HG02981 (cell line): ENCODE measurements at regions not wholly inside any gene's neighbourhood (a gene's known extent, or its start where the extent isn't known, plus 50 kb on each side); places are given as distances from the start of the nearest gene placed in this dataset.
"Not testable (repeated sequence)": the region's sequence is repeated elsewhere in the genome, so short reads cannot be mapped to it uniquely, and the experiment has no call there.

ENCODE experiments used
- ATAC-seq: cut with Tn5 transposase; IDR thresholded peaks from one replicate; pipeline ENCODE4 v1.9.1; 2021; ENCODE audit warnings: mild to moderate bottlenecking, moderate library complexity; ENCODE audit not compliant: unreplicated experiment

DNA sequence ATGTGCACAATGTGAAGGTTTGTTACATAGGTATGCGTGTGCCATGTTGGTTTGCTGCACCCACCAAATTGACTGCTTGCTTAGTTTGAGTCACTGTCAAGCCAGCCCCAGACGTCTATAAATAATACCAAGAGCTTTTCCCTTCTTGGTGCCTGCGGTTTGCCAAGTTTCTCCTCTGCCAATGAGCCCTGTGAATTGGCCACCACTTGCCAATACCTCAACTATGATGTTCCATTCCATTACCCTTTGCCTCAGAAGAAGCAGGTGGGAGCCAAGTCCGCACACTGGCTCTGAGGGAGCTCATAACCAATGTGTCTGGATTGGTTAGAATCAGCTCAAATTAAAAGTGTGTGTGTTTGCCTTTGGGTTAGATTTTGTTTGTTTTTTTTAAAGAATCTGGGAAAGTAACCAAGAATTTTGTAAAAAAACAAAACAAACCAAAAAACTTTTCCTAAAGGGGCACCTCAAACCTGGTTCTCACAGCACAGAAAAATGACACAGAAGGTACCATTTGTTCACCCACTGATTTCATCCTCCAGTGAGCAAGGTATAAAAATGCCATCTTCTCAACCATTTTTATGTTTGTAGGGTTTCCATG is 209.3 kb upstream of the PRNP start:
- no peak for ATAC-seq

- no peak for ATAC-seq
Measured at GRCh38 chr20:4472906-4473305, 213.3 kb upstream of the PRNP start.

- no peak for ATAC-seq
Measured at GRCh38 chr20:4471221-4471620, 215.0 kb upstream of the PRNP start.

GRCh38 chr20:4470375-4470774 is 215.9 kb upstream of the PRNP start:
- no peak for ATAC-seq

DNA sequence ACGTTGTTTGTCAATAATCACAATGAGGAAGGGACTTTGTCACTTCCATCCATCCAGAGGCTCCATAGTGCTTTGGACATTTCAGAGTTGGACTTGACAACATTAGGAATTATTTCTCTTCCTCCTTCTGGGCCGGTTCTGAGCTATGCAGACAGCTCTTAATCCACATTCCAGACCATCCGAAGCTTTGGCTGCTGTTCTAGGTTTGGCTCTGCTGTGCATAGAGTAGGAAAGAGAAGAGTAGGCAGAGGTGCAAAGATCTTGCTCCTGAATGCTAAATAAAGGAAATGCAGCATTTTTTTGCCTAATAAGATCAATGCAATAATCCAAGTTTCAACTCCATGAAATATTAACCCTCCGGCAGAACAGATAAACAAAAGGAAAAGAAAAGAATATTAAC is 216.3 kb upstream of the PRNP start:
- no peak for ATAC-seq

- ATAC-seq, result no peak
Measured at GRCh38 chr20:4468114-4468513, 218.1 kb upstream of the PRNP start.

DNA sequence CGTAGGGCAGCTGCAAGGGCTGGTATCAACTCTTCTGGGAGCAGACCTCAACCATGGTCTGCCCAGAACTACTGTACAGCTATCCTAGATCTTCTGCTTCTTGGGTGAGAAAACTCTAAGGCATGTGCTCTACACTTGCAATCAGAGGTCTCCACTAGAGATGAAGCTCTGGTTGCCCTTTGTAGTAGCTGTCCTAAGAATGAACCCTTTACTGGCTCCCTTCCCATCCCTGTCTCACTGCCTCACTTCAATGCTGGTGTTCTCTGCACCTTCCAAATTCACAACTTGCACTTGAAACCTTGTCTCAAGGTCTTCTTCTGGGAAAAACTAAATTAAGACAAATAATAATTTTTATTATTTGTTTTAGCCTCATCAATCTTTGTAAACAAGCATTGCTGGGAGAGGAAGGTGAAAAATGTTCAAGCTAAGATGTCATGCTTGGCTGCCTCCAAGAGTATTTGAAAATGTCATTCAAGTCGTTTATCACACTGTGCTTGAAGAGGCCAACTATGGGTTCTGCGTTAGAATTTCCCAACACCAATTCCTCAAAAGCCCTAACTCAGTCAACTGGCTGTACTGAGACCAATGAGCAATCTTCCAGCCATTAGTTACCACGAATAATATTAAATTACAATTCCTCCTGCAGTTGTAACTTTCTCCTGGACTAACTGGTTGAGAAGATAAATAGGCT is 216.9 kb upstream of the ADRA1D start:
- ATAC-seq, result no peak

DNA sequence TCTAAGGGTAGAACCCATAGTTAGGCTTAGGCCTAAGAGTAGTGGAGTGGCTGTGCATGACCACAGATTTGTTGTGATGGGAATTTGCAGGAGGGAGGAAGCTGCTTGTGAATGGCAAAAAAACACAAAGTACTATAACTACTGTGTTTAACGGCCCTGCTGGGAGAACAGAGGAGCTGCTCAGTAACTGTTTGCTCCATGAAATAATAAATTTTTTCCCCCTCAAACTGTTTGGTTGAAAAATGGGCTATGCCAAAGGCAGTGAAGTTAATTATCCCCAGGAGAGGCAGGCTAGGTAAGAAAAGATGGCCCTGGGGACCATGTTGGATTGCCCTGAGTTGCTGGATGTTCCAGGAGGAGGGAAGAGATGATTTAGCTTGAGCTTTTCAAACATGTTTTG is 216.1 kb upstream of the ADRA1D start:
- ATAC-seq, result no peak

DNA sequence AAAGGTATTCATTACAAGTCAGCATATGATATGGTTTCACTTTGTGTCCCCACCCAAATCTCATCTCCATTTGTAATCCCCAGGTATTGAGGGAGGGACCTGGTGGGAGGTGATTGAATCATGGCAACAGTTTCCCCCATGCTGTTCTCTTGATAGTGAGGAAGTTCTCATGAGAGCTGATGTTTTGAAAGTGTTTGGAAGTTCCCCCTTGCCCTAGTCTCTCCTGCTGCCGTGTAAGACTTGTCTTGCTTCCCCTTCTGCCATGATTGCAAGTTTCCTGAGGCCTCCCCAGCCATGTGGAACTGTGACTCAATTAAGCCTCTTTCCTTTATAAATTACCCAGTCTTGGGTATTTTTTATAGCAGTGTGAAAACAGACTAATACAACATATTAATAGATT is 213.7 kb upstream of the ADRA1D start:
- not testable (repeated sequence) for ATAC-seq

DNA sequence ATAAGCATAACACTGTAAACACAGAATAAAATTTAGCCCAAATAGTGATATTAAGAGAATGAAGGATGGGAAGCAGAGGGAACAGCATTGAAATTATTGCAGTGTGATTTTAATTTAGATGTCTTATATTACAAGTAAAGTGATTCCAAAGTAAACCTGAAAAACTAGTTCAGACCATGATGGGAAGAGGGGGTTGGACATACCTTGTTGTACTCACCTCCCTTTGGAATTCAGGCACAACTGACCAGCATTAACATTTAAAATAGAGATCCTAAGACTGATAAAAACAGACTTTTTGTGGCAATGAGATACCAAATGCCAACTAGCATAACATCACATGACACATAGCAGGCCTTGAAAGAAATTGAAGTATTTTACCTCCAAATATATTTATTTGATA is 210.0 kb upstream of the ADRA1D start:
- ATAC-seq, result no peak

DNA sequence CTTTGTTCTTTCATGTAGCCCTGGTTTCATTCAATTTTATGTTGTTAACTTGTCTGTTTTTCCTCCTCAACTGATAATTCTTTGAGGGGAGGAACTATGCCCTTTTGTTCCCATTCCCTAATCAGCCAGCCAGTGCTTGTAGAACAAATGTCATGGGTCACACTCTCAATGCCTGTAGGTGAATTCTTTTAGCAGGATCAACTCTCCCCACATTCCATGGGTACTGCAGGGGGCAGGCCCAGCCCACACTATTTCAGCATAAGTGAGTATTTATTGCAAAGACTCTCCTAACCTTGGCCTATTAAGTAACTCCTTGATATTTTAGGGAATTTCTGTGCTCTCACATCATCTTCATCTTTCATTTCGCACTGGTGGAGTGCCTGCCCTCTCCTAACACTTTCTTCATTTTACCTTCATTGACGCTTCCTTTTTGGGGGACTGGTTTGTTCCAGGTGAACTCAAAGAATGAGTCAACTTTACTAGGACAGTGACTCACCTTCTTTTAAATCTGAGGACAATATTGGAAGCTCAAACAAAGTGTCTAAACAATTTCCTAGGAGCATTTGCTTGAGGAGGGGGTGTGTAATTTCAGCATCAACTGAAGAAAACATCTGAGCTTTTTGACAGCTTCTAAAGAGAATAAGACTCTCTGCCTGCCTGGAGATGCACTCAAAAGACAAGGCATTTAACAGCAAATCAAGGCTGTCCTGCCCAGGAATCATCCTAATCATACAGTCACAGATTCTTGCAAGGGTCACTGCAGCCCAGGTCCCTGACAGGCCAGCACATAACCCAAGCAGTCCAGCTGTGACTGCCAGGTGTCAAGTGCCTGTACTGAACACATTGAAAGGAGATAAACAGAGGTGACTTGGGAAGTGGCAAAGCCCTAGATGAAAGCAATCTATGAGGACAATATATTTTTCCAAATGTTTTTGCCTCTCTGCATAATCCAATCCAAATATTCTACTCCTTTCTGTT is 208.8 kb upstream of the ADRA1D start:
- ATAC-seq, result no peak

DNA sequence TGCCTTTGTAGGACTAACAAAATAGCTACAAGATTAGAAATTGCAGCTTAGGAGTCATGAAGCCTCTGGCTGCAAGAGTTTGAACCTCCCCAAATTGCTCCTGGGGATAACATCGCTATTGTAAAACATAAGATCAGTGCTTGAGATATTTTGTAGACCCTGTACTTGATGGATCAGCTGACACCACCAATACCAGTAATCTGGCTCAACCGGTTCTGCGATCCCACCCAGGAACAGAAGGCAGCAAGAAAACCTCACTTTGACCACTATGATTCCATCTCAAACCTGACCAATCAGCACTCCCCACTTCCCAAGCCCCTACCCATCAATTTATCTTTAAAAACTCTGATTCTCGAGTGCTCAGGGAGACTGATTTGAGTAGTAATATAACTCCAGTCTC is 206.9 kb upstream of the ADRA1D start:
- ATAC-seq, result no peak

- no peak for ATAC-seq
Measured at GRCh38 chr20:4455301-4455701, 206.2 kb upstream of the ADRA1D start.

DNA sequence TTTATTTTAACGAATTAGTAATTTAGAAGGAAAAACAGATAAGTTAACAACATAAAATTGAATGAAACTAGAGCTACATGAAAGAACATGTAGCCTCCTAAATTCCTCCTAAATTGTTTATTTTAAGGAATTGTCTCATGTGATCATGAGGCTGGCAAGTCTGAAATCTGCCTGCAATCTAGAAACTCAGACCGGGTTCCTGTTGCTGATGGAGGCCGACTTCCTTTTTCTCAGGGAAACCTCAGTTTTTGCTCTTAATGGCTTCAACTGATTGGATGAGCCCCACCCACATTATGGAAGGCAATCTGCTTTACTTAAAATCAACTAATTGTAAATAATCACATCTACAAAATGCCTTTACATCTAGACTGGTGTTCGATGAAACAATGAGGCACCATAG is 205.0 kb upstream of the ADRA1D start:
- ATAC-seq, result no peak

DNA sequence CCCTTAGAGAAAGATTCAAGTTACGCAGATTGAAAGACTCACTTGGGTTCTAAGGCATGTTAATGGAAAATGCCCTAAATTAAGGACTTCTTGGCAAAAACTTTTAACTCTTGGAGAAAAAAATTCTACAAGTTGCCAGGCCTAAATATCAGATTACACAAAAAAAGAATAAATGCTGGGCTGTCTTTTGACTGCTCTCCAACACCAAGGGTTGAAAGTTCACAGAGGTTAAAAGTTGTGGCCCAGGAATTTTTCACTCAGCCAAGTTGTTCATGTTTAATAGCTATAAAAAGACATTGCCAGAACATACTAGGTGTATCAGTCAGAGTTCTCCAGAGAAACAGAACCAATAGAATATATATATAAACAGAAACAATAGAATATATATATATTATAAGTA is 204.3 kb upstream of the ADRA1D start:
- ATAC-seq, result no peak

GRCh38 chr20:4451487-4452081 is 202.5 kb upstream of the ADRA1D start:
- ATAC-seq, result no peak

DNA sequence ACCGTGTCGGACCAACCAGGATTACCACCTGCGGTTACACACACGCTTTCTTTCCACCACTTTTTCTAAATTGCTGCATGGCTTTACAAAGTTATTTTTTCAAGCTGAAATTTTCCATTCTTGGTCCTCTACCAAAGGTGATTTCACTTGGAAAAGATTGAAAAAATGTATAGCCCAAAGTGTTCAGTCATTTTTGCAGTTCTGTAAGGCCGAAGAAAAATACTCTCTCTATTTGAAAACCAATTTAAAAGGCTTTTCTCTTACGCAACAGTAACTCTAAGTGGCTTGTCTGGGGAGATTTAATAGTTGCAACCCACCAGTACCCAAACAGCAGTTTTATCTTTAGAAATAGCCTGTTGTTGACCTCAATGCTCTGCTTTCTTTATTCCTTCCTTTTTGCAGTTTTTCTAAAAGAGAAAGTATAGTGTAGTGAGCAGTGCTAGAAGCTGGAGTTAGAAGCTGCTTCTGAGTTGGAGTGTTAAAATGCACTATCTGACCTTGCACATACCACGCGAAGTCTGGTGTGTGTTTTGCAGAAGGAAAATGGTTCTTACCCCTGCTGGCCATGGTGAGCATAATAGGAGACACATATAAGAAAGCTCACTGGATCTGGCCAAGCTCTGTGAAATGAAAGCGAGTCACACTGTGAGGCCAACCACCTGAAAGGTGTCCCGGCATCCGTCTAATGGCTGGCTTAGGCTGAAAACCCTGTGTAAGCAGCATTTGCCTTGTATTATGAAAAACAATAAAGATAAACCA is 201.0 kb upstream of the ADRA1D start:
- no peak for ATAC-seq

- ATAC-seq, result no peak
Measured at GRCh38 chr20:4445784-4446183, 196.7 kb upstream of the ADRA1D start.

- no peak for ATAC-seq
Measured at GRCh38 chr20:4445331-4445730, 196.2 kb upstream of the ADRA1D start.

DNA sequence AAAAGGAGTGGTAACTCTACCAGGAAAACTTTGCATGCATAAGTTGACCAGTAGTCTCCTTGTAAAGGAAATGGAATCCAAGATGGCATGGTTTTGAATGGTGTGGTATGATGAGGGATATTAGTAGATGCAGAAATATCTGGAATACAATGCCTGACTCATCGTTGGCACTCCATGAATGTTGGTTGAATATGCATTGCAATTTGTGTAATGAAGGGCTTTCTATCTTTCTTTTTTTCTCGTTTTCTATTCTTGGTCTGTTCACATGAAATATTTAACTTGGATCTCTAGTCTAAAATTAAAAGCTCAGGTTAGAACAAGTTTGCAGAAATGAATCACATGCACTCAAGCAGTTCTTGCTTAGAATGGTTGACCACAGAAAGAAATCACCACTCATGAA is 195.3 kb upstream of the ADRA1D start:
- no peak for ATAC-seq

- no peak for ATAC-seq
Measured at GRCh38 chr20:4443016-4443415, 193.9 kb upstream of the ADRA1D start.
